ENCODE measurements at regions not wholly inside any gene's neighbourhood (a gene's known extent, or its start where the extent isn't known, plus 50 kb on each side); places are given as distances from the start of the nearest gene placed in this dataset.
A peak's percentile ranks its signal among the peaks of the same experiment; 100 is the strongest.

GRCh38 chr10:75304741-75305390, 69.1 kb upstream of the COMTD1 start:
- TF ChIP-seq POLR2AphosphoS5 (IDR thresholded peaks at IDR 0.05), result no peak
- no peak for TF ChIP-seq POLR2A (IDR thresholded peaks at IDR 0.05)
- no peak for TF ChIP-seq EP300 (IDR thresholded peaks at IDR 0.05)
- TF ChIP-seq, protein P1, sequence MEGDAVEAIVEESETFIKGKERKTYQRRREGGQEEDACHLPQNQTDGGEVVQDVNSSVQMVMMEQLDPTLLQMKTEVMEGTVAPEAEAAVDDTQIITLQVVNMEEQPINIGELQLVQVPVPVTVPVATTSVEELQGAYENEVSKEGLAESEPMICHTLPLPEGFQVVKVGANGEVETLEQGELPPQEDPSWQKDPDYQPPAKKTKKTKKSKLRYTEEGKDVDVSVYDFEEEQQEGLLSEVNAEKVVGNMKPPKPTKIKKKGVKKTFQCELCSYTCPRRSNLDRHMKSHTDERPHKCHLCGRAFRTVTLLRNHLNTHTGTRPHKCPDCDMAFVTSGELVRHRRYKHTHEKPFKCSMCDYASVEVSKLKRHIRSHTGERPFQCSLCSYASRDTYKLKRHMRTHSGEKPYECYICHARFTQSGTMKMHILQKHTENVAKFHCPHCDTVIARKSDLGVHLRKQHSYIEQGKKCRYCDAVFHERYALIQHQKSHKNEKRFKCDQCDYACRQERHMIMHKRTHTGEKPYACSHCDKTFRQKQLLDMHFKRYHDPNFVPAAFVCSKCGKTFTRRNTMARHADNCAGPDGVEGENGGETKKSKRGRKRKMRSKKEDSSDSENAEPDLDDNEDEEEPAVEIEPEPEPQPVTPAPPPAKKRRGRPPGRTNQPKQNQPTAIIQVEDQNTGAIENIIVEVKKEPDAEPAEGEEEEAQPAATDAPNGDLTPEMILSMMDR (IDR thresholded peaks at IDR 0.05), result no peak
- Histone ChIP-seq H3K27ac (no peak overlapping the region), H3K9me3 (peaks cover 0 to 21% (median 0%) of the 10 kb centered on the region in 3 donors), H3K4me3 (no peak overlapping the region), H3K4me1 (no peaks in the 10 kb centered on the region), H3K27me3 (no peaks in the 10 kb centered on the region), H3K36me3 (no peaks in the 10 kb centered on the region)
- ATAC-seq, result no peak
- 42 to 70% methylated on average over 2 of the region's 2 CpGs for WGBS, 2 donors (ENCODE audit: low coverage in 1 of 2)

DNA sequence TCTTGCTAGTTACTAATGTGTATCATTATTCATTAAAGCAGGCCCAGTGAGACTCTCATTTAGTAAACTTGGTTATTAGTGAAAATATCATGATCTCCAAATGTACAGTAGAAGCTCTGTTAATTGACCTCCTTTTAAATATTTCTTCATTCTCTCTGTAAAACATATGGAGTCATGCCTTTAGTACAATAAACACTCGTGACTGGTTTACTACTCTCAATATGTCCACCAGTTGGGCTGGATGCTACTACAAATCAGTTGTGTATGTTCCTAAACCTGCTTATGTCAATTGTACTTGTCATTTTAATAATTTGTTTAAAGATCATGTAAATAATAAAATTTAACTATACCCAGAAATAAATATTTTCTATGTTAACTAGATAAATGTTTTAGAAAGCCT, 68.6 kb upstream of the COMTD1 start:
- ATAC-seq, result no peak
- no peaks in the 10 kb centered on the region for H3K36me3 ChIP-seq
- no peaks in the 10 kb centered on the region for H3K4me1 ChIP-seq
- TF ChIP-seq POLR2A (IDR thresholded peaks at IDR 0.05) (no peak), EP300 (IDR thresholded peaks at IDR 0.05) (no peak), POLR2AphosphoS5 (IDR thresholded peaks at IDR 0.05) (no peak)
- TF ChIP-seq, protein P1 (IDR thresholded peaks at IDR 0.05), result no peak
- H3K9me3 ChIP-seq, result peaks cover 0 to 24% (median 0%) of the 10 kb centered on the region in 3 donors
- H3K27me3 ChIP-seq, result no peaks in the 10 kb centered on the region
- 25 to 61% methylated on average over 1 of the region's 1 CpG for WGBS, 2 donors (ENCODE audit: low coverage in 1 of 2)
- no peak overlapping the region for H3K27ac ChIP-seq
- no peak overlapping the region for H3K4me3 ChIP-seq

GRCh38 chr10:75303045-75303777, 67.5 kb upstream of the COMTD1 start:
- H3K27me3 ChIP-seq, result no peaks in the 10 kb centered on the region
- WGBS, 2 donors (ENCODE audit: low coverage in 1 of 2), result 89 to 100% methylated on average over 1 to 2 of the region's 2 CpGs
- peak; percentile 46 for ATAC-seq
- TF ChIP-seq EP300 (IDR thresholded peaks at IDR 0.05), result no peak
- TF ChIP-seq POLR2A (IDR thresholded peaks at IDR 0.05), result no peak
- no peak for TF ChIP-seq POLR2AphosphoS5 (IDR thresholded peaks at IDR 0.05)
- TF ChIP-seq, protein P1 (IDR thresholded peaks at IDR 0.05), result no peak
- no peaks in the 10 kb centered on the region for H3K36me3 ChIP-seq
- no peak overlapping the region for H3K27ac ChIP-seq
- no peak overlapping the region for H3K4me3 ChIP-seq
- no peaks in the 10 kb centered on the region for H3K4me1 ChIP-seq
- peaks cover 0 to 21% (median 0%) of the 10 kb centered on the region in 3 donors for H3K9me3 ChIP-seq

DNA sequence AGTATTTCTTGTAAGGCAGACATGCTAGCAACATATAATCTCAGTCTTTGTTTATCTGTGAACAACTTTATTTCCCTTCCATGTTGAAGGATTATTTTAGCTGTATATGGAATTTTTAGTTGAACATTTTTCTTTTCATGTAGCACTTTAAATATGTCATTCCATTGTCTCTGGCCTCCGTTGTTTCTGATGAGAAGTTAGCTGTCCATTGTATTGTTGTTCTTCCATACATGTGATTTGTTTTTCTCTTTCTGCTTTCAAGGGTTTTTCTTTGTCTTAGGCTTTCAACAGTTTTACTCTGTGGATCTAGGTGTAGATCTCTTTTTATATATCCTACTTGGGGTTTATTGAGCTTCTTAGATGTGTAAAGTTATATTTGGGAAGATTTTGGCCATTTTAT, 66.3 kb upstream of the COMTD1 start:
- no peak for ATAC-seq
- Histone ChIP-seq H3K27me3 (no peaks in the 10 kb centered on the region), H3K27ac (no peak overlapping the region), H3K9me3 (peaks cover 0 to 11% (median 0%) of the 10 kb centered on the region in 3 donors), H3K4me1 (peaks cover 0 to 5% (median 0%) of the 10 kb centered on the region in 3 donors), H3K36me3 (no peaks in the 10 kb centered on the region), H3K4me3 (no peak overlapping the region)
- WGBS, 2 donors (ENCODE audit: low coverage in 1 of 2), result 95 to 100% methylated on average over 1 of the region's 1 CpG
- TF ChIP-seq, protein P1 (IDR thresholded peaks at IDR 0.05), result no peak
- no peak for TF ChIP-seq EP300 (IDR thresholded peaks at IDR 0.05)
